ENCODE measurements at regions not wholly inside any gene's neighbourhood (a gene's known extent, or its start where the extent isn't known, plus 50 kb on each side); places are given as distances from the start of the nearest gene placed in this dataset.

DNA sequence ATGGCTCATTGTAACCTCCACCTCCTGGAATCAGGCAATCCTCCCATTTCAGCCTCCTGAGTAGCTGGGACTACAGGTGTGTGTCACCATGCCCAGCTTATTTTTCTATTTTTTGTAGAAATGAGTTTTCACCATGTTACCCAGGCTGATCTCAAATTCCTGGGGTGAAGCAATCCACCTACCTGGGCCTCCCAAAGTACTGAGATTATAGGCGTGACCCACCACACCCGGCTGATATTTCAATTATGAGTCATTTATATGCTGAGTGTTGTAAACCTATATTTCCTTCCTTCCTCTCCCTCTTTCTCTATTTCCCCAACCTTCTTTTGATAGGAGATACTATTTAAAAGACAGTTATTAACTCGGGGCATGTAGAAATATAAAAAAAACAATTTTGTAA, 469.6 kb upstream of the ID2 start:
- H3K4me3 ChIP-seq: no peak overlapping the region
- no peak for DNase-seq (ENCODE audit: extremely low spot score)
- intact Hi-C loops (cut with DNase I): no loop called here
- H3K9me3 ChIP-seq: peaks cover 0 to 16% (median 16%) of the 10 kb centered on the region in 4 donors
- H3K27me3 ChIP-seq: no peaks in the 10 kb centered on the region
- 87% methylated on average over 3 of the region's 3 CpGs for WGBS
- H3K36me3 ChIP-seq: no peaks in the 10 kb centered on the region
- H3K27ac ChIP-seq (replicated peaks in 1 of 4): no peak overlapping the region
- no peak for TF ChIP-seq POLR2AphosphoS5 (IDR thresholded peaks at IDR 0.05)
- TF ChIP-seq, protein P1, sequence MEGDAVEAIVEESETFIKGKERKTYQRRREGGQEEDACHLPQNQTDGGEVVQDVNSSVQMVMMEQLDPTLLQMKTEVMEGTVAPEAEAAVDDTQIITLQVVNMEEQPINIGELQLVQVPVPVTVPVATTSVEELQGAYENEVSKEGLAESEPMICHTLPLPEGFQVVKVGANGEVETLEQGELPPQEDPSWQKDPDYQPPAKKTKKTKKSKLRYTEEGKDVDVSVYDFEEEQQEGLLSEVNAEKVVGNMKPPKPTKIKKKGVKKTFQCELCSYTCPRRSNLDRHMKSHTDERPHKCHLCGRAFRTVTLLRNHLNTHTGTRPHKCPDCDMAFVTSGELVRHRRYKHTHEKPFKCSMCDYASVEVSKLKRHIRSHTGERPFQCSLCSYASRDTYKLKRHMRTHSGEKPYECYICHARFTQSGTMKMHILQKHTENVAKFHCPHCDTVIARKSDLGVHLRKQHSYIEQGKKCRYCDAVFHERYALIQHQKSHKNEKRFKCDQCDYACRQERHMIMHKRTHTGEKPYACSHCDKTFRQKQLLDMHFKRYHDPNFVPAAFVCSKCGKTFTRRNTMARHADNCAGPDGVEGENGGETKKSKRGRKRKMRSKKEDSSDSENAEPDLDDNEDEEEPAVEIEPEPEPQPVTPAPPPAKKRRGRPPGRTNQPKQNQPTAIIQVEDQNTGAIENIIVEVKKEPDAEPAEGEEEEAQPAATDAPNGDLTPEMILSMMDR (IDR thresholded peaks at IDR 0.05): no peak
- TF ChIP-seq EP300 (IDR thresholded peaks at IDR 0.05): no peak
- no peak for TF ChIP-seq POLR2A (IDR thresholded peaks at IDR 0.05; ENCODE audit: low read depth)
- H3K4me1 ChIP-seq: peaks cover 0 to 7% (median 0%) of the 10 kb centered on the region in 4 donors

DNA sequence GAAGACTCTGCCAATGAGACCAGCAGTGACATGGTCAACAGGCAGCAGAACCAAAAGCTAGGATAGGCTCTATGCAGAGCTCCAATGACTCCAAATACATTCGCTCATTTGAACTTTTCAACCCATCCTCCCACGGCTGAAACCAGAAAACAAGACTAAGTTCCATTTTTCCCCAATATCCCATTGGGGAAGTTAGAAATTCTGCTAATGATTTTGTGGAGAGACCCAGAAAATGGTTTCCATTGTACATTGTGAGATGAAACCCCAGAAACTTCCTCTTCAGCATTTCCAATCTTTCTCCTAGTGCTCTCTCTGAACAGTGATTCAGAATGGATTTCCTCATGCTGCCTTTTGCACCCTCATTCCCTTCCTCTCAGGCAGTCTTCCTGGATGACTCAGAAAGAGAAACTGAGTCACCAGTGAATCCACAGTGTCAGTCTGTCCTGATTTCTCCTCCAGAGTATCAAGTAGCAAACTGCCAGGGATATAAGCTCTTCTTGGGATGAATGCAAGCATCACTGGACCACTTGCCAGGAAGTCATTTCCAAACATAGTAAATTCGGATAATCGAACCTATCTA, 467.7 kb upstream of the ID2 start:
- H3K4me1 ChIP-seq: peaks cover 0 to 7% (median 0%) of the 10 kb centered on the region in 4 donors
- TF ChIP-seq POLR2AphosphoS5 (IDR thresholded peaks at IDR 0.05) (no peak), EP300 (IDR thresholded peaks at IDR 0.05) (no peak), POLR2A (IDR thresholded peaks at IDR 0.05; ENCODE audit: low read depth) (no peak)
- TF ChIP-seq, protein P1 (IDR thresholded peaks at IDR 0.05): no peak

DNA sequence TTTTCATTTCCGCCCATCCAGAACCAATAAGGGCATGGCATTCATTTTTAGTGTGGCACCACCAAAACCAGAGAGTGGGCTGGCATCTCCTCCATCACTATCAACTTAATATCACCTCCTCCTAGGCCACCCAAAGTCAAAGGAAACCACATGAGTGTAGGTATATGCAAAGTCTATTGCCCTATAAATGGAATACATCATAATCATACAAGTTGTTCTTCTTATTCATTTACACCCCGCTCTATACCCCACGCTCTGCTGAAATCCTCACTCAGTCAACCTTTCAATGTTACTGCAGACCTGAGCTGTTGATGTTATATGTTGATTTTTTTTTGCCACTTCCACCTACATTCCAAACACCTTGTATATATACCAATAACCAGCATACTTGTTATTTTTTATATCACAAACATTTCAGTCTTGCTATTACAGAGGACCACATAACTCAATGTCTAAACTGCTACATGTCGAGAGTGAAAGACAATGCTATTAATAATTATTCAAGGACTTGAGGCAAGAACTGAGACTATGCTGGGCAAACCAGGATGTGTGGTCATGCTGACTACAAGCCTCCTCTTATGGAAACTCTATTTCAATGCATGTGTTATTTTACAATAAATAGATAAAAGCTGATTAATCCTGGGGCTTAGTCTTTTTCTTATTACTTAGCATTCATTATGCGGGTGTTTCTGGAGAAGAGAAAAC, 466.5 kb upstream of the ID2 start:
- peaks cover 0 to 10% (median 0%) of the 10 kb centered on the region in 4 donors for H3K4me1 ChIP-seq
- 92% methylated on average over 5 of the region's 5 CpGs for WGBS
- no peaks in the 10 kb centered on the region for H3K27me3 ChIP-seq
- H3K4me3 ChIP-seq: no peak overlapping the region
- H3K27ac ChIP-seq (replicated peaks in 1 of 4): no peak overlapping the region
- TF ChIP-seq EP300 (IDR thresholded peaks at IDR 0.05) (no peak), POLR2AphosphoS5 (IDR thresholded peaks at IDR 0.05) (no peak), POLR2A (IDR thresholded peaks at IDR 0.05; ENCODE audit: low read depth) (no peak)
- TF ChIP-seq, protein P1 (IDR thresholded peaks at IDR 0.05): no peak
- peak; percentile 45 for DNase-seq (ENCODE audit: extremely low spot score)
- no peaks in the 10 kb centered on the region for H3K36me3 ChIP-seq
- H3K9me3 ChIP-seq: peaks cover 0 to under 1% (median 0%) of the 10 kb centered on the region in 4 donors
- intact Hi-C loops (cut with DNase I): no loop called here

More for the DNA sequence above, 467.7 kb upstream of the ID2 start:
- no peak overlapping the region for H3K27ac ChIP-seq (replicated peaks in 1 of 4)
- WGBS: 80% methylated on average over 4 of the region's 4 CpGs
- intact Hi-C loops (cut with DNase I): no loop called here
- H3K9me3 ChIP-seq: peaks cover 0 to 10% (median 6%) of the 10 kb centered on the region in 4 donors
- H3K36me3 ChIP-seq: no peaks in the 10 kb centered on the region
- DNase-seq (ENCODE audit: extremely low spot score): no peak
- H3K4me3 ChIP-seq: no peak overlapping the region
- no peaks in the 10 kb centered on the region for H3K27me3 ChIP-seq

DNA sequence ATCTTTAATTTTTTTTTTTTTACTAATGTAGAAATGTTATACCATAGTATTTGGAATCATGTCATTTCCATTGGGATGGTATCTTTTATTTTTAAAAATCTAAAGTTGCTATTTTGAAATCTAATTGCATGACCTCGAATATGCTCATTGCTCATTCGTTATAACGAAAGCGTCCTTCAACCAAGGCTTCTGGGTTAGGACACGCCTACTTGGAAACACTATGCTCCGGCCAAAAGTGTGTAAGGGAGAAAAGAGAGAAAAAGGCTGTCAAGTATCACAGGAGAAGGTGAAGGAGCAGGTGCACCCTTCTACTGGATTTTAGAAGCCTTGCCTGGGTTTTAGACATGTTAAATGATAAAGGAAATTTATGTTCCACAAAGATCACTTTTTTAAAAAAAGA, 465.9 kb upstream of the ID2 start:
- H3K36me3 ChIP-seq: no peaks in the 10 kb centered on the region
- no peaks in the 10 kb centered on the region for H3K27me3 ChIP-seq
- peaks cover 0 to 15% (median 2%) of the 10 kb centered on the region in 4 donors for H3K4me1 ChIP-seq
- H3K27ac ChIP-seq (replicated peaks in 1 of 4): no peak overlapping the region
- WGBS: 80% methylated on average over 6 of the region's 6 CpGs
- H3K9me3 ChIP-seq: no peaks in the 10 kb centered on the region
- intact Hi-C loops (cut with DNase I): no loop called here
- TF ChIP-seq, protein P1 (IDR thresholded peaks at IDR 0.05): no peak
- TF ChIP-seq POLR2A (IDR thresholded peaks at IDR 0.05; ENCODE audit: low read depth): no peak
- no peak for TF ChIP-seq POLR2AphosphoS5 (IDR thresholded peaks at IDR 0.05)
- no peak for TF ChIP-seq EP300 (IDR thresholded peaks at IDR 0.05)
- DNase-seq (ENCODE audit: extremely low spot score): peak; percentile 8
- no peak overlapping the region for H3K4me3 ChIP-seq

All from esophagus muscularis mucosa (tissue), 4 donors.